ENCODE measurements at regions not wholly inside any gene's neighbourhood (a gene's known extent, or its start where the extent isn't known, plus 50 kb on each side); places are given as distances from the start of the nearest gene placed in this dataset.
A peak's percentile ranks its signal among the peaks of the same experiment; 100 is the strongest.

DNA sequence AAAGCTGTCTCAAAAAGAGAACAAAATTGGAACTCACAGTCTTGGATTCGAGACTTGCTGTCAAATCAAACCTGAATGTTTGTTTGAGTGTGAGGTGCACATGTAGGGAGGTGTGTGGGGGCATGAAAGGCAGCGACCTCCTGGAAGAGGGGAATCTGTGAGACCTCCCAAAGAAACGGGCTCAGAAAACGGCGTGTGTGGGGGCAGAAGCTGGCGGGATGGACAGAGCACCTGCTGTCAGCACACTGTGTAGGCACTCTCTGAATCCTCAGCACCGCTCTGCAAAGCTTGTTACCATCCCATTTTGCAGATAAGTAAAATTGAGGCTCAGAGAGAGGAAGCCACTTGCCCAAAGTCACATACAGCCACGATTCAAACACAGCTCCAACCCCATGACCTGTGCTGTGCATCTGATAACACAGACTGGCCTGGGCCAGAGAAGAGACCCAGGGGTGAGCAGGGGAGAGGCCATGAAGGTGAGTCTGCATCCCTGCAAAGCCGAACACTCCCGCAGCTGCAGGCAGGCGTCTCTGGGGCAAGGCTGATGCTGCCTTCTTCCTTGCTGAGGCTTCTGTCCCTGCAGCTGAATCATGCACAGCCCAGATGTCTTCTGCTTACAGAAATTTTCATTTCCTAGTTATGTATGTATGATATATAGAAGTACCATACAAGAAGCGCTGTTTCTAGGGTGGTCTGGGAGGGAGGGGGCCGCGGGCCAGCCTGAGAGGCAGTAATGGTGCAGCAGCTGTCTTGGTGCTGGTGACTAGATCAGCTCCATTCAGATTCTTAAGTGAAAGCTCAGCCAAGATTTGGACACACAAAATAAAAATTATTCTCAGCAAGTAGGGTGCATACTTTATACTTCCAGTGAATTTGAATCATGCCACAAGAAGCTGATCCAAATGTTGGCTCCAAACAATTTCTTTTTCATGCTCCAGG lies 67.3 kb upstream of the SHISAL1 start:
- no peaks in the 10 kb centered on the region for H3K4me1 Mint-ChIP-seq

GRCh38 chr22:44378380-44378779 lies 65.6 kb upstream of the SHISAL1 start:
- H3K4me1 Mint-ChIP-seq: no peaks in the 10 kb centered on the region
- no peak overlapping the region for H3K4me3 Mint-ChIP-seq
- H3K36me3 Mint-ChIP-seq: peaks cover 1% of the 10 kb centered on the region
- H3K9me3 Mint-ChIP-seq: peaks cover 12% of the 10 kb centered on the region
- CTCF ChIA-PET: no interaction called here
- peak; percentile 5 for DNase-seq
- no peak overlapping the region for H3K27ac Mint-ChIP-seq
- H3K27me3 Mint-ChIP-seq: peaks cover 43% of the 10 kb centered on the region

More for the DNA sequence above, 67.3 kb upstream of the SHISAL1 start:
- Mint-ChIP-seq H3K27ac (no peak overlapping the region), H3K27me3 (peaks cover 40% of the 10 kb centered on the region), H3K9me3 (peaks cover 5% of the 10 kb centered on the region), H3K36me3 (no peaks in the 10 kb centered on the region), H3K4me3 (no peak overlapping the region)
- CTCF ChIA-PET: interaction anchor here (1.5 kb wide), 1 partner anchor 188 kb away, joined by 5 read pairs; no protein-coding TSS in a partner anchor
- peak; percentile 15 for DNase-seq

DNA sequence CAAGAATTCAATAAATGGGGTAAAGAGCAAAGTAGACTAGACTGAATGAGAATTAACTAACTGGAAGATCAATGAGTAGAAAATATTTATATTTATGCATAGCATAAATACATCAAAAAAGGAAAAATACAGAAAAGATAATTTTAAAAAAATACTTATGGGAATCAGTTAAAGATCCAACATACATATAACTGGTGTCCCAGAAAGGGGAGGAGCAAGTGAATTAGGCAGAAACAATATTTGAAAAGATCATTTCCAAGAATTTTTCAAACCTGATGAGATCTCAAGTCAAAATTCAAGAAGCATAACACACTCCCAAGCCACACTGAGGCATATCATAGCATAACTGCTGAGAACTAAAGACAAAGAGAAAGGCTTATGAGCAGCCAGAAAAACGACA lies 62.7 kb upstream of the SHISAL1 start:
- Mint-ChIP-seq H3K36me3 (peaks cover 1% of the 10 kb centered on the region), H3K4me3 (no peak overlapping the region), H3K27ac (no peak overlapping the region), H3K4me1 (no peaks in the 10 kb centered on the region), H3K9me3 (peaks cover 12% of the 10 kb centered on the region), H3K27me3 (peaks cover 33% of the 10 kb centered on the region)
- no peak for DNase-seq
- CTCF ChIA-PET: interaction anchor here (0.8 kb wide), 1 partner anchor 49 kb away, joined by 3 read pairs; no protein-coding TSS in a partner anchor

- CTCF ChIA-PET: no interaction called here
- Mint-ChIP-seq H3K4me1 (no peaks in the 10 kb centered on the region), H3K9me3 (peaks cover 12% of the 10 kb centered on the region), H3K27ac (no peak overlapping the region), H3K4me3 (no peak overlapping the region), H3K36me3 (peaks cover 1% of the 10 kb centered on the region), H3K27me3 (peaks cover 28% of the 10 kb centered on the region)
- DNase-seq: no peak
Observed at GRCh38 chr22:44373234-44373633, 60.5 kb upstream of the SHISAL1 start.

- CTCF ChIA-PET: no interaction called here
- Mint-ChIP-seq H3K9me3 (peaks cover 12% of the 10 kb centered on the region), H3K4me1 (no peaks in the 10 kb centered on the region), H3K27ac (no peak overlapping the region), H3K27me3 (peaks cover 24% of the 10 kb centered on the region), H3K36me3 (peaks cover 1% of the 10 kb centered on the region), H3K4me3 (no peak overlapping the region)
- DNase-seq: peak; percentile 8
Observed at GRCh38 chr22:44372611-44373010, 59.9 kb upstream of the SHISAL1 start.

DNA sequence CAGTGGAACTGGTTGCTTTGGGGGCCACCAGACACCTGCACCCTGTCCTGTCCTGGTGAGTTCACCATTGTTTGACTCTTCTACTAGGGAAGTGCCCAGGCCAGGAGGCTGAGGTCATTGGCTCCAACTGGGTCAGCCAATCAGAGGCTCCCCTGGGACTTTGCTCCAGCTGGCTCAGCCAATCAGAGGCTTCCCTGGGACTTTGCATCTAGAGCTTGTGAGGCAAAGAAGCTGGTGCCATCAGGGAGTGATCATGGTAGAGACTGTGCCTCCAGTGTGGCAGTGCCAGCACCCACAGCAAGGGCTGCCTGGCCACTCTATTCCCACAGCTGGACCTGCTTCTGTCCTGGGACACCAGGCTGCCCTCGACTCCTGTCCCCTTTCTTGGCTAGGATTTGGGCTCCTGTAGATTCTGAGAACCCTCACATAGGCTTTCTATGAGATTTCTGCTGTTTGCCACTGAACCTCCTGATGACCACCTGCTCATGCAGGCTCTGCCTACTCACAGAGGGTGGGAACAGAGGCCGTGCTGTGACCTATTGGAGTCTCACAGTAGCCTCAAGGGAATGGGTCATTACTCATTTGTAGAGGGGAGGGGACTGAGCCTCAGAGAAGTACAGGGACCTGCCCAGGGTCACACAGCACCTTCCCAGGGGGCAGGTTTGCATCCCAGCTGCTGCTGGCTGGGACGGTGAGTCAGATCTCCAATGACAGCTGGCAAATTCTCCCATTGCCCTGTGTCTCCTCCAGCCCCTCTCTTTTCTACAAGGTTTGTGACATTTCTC lies 59.2 kb upstream of the SHISAL1 start:
- H3K27ac Mint-ChIP-seq: no peak overlapping the region
- peaks cover 1% of the 10 kb centered on the region for H3K36me3 Mint-ChIP-seq
- DNase-seq: peak; percentile 5
- CTCF ChIA-PET: no interaction called here
- no peaks in the 10 kb centered on the region for H3K4me1 Mint-ChIP-seq
- H3K27me3 Mint-ChIP-seq: peaks cover 24% of the 10 kb centered on the region
- peaks cover 12% of the 10 kb centered on the region for H3K9me3 Mint-ChIP-seq
- H3K4me3 Mint-ChIP-seq: no peak overlapping the region

DNA sequence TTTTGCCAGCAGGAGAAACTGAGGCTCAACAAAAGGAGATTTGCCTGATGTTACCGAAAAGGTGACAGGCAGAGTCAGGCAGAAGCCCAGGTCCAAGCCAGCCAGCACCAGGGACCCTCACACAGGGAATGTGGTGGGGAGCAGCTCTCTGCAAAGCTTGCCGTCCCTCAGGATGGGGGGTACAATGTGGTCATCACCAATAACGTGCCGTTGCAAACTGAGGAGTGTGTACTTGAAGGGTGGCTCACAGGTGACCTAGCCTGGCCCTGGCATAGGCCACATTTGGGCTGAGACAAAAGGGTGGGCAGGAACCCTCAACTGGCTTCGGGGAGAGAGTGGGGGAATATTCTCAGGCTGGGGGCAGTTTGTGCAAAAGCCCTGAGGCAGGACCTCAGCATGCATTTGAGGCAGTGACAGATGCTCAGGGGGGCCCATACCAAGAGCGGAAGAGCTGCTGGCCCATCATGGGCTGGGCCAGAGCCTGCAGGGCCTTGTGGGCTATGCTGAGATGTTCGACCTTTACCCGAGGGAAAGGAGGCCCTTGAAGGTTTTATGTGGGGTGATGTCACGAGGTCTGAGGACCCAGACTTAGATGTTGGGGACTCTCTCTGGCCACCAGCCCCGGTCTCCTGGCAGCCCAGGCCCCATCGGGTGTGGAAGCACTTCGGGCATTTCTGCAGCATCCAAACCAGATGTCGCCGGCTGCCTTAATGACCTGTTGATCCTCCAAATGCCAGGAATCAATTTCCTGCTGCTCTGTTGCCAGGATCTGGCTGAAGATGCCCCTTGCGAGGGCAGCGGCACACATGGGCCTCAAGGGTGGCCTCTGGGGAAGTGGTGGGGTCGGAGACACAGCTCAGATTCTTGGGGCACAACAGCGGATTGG lies 57.4 kb upstream of the SHISAL1 start:
- Mint-ChIP-seq H3K36me3 (peaks cover 1% of the 10 kb centered on the region), H3K27ac (no peak overlapping the region)
- CTCF ChIA-PET: no interaction called here

DNA sequence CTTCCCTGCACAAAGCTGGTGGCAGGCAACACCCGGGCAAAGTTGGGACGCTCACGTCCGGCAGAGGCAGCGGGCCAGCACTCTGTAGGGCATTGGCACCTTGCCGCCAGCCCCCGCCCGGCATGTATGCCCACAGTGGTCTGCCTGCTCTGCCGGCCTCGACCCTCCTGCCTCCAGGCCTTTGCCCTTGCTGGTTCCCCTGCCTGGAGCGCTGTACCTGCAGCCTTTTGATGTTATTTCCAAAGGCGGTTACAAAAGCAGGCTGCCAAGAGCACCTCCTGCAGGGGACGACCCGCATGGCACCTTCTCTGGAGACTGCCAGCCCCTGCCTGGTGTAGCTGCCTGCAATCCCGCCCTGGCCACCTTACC lies 56.5 kb upstream of the SHISAL1 start:
- DNase-seq: peak; percentile 19
- Mint-ChIP-seq H3K4me3 (no peak overlapping the region), H3K27ac (no peak overlapping the region), H3K36me3 (no peaks in the 10 kb centered on the region), H3K27me3 (peaks cover 24% of the 10 kb centered on the region), H3K9me3 (peaks cover 3% of the 10 kb centered on the region), H3K4me1 (no peaks in the 10 kb centered on the region)
- CTCF ChIA-PET: no interaction called here

More for the DNA sequence above, 57.4 kb upstream of the SHISAL1 start:
- DNase-seq: peak; percentile 15
- Mint-ChIP-seq H3K4me3 (no peak overlapping the region), H3K9me3 (peaks cover 8% of the 10 kb centered on the region), H3K4me1 (no peaks in the 10 kb centered on the region), H3K27me3 (peaks cover 28% of the 10 kb centered on the region)

DNA sequence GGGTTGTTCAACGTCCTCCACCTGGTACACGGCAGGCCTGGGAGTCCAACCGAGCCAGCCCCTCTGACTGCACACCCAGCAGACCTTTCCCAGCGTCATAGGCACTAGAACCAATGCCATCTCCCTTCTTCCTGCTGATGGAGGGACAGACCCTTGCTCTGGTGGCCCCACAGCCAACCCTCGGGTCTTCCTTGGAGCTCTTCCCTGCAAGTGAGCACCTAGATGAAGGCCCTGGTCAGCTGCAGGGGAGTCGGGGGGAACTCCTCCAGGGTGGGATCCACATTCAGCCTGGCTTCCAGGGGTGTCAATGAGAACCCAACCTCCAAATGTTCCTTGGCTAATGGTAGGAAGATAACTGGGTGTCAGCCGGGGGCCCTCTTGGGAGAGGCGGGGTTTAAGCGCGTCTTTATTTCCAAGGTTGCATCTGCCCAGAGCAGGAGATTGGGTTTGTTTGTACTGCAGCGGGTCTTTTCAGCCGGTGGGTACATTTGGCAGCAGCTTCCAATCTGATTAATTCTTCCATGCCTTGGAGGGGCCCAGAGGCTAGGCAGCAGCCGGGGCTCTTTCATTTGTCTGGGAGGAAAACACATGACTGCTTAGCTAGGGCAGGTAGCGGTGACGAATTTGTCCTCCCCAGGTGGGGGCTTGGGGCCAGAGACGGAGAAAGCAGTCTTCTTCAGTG lies 56.0 kb upstream of the SHISAL1 start:
- peaks cover 24% of the 10 kb centered on the region for H3K27me3 Mint-ChIP-seq
- no peak overlapping the region for H3K4me3 Mint-ChIP-seq
- CTCF ChIA-PET: no interaction called here
- H3K36me3 Mint-ChIP-seq: no peaks in the 10 kb centered on the region
- peak; percentile 17 for DNase-seq
- H3K27ac Mint-ChIP-seq: no peak overlapping the region
- no peaks in the 10 kb centered on the region for H3K9me3 Mint-ChIP-seq
- H3K4me1 Mint-ChIP-seq: no peaks in the 10 kb centered on the region

- Mint-ChIP-seq H3K36me3 (no peaks in the 10 kb centered on the region), H3K4me1 (no peaks in the 10 kb centered on the region), H3K4me3 (no peak overlapping the region), H3K9me3 (no peaks in the 10 kb centered on the region), H3K27me3 (peaks cover 18% of the 10 kb centered on the region), H3K27ac (peak overlapping the region; percentile 38)
- no peak for DNase-seq
- CTCF ChIA-PET: no interaction called here
Observed at GRCh38 chr22:44366372-44367300, 53.9 kb upstream of the SHISAL1 start.

- DNase-seq: no peak
- peaks cover 12% of the 10 kb centered on the region for H3K27me3 Mint-ChIP-seq
- H3K27ac Mint-ChIP-seq: no peak overlapping the region
- CTCF ChIA-PET: interaction anchor here (1.2 kb wide), 1 partner anchor 141 kb away, joined by 3 read pairs; no protein-coding TSS in a partner anchor
- H3K4me1 Mint-ChIP-seq: no peaks in the 10 kb centered on the region
- H3K4me3 Mint-ChIP-seq: no peak overlapping the region
- no peaks in the 10 kb centered on the region for H3K36me3 Mint-ChIP-seq
- H3K9me3 Mint-ChIP-seq: no peaks in the 10 kb centered on the region
Observed at GRCh38 chr22:44365832-44366231, 53.1 kb upstream of the SHISAL1 start.

- CTCF ChIA-PET: interaction anchor here (1.2 kb wide), 1 partner anchor 142 kb away, joined by 3 read pairs; no protein-coding TSS in a partner anchor
- no peaks in the 10 kb centered on the region for H3K4me1 Mint-ChIP-seq
Observed at GRCh38 chr22:44365191-44365590, 52.4 kb upstream of the SHISAL1 start.

More at GRCh38 chr22:44365191-44365590, 52.4 kb upstream of the SHISAL1 start:
- DNase-seq: no peak
- no peaks in the 10 kb centered on the region for H3K9me3 Mint-ChIP-seq
- H3K27me3 Mint-ChIP-seq: peaks cover 12% of the 10 kb centered on the region
- no peak overlapping the region for H3K4me3 Mint-ChIP-seq
- no peak overlapping the region for H3K27ac Mint-ChIP-seq
- no peaks in the 10 kb centered on the region for H3K36me3 Mint-ChIP-seq

All from activated naive CD4-positive, alpha-beta T cell treated with anti-CD3 and anti-CD28 coated beads, Interleukin-2, amount 10 ng/mL, durations not matched to agents 7 days and 5 days (primary cell).